GM23338 (cell line): ENCODE measurements at regions not wholly inside any gene's neighbourhood (a gene's known extent, or its start where the extent isn't known, plus 50 kb on each side); places are given as distances from the start of the nearest gene placed in this dataset.

Experiments
- ATAC-seq: fragments of 200-7000 bp; cut with Tn5 transposase; 3 replicates; pipeline ENCODE4 v1.9.1; 2020
- DNase-seq: peaks from one replicate; pipeline ENCODE4 v3.0.0-alpha.2; 2015; ENCODE audit warnings: low spot score
- H2AFZ ChIP-seq: fragments of 200-600 bp; sonication (generic); 2 replicates; pipeline ENCODE4 v1.8.0; 2016; ENCODE audit warnings: antibody characterized with exemption, mild to moderate bottlenecking, moderate library complexity
- H3F3A ChIP-seq: fragments of 200-600 bp; sonication (generic); replicated peaks from 2 replicates; pipeline ENCODE4 v1.8.0; 2017; ENCODE audit warnings: antibody characterized with exemption, mixed run types, low read depth
- H3K27ac ChIP-seq: fragments of 200-600 bp; sonication (generic); 2 replicates; pipeline ENCODE4 v1.6.1; 2016; ENCODE audit warnings: low read depth
- H3K27me3 ChIP-seq: fragments of 200-600 bp; sonication (generic); 2 replicates; pipeline ENCODE4 v1.8.0; 2016; ENCODE audit warnings: mild to moderate bottlenecking, mixed run types, moderate library complexity; ENCODE audit not compliant: insufficient read depth
- H3K36me3 ChIP-seq: fragments of 200-600 bp; sonication (generic); 2 replicates; pipeline ENCODE4 v1.8.0; 2016; ENCODE audit warnings: mild to moderate bottlenecking; ENCODE audit not compliant: insufficient read depth
- H3K4me1 ChIP-seq: fragments of 200-600 bp; sonication (generic); 2 replicates; pipeline ENCODE4 v1.8.0; 2016; ENCODE audit warnings: mild to moderate bottlenecking, moderate library complexity; ENCODE audit not compliant: insufficient read depth
- H3K4me2 ChIP-seq: fragments of 200-600 bp; sonication (generic); 2 replicates; pipeline ENCODE4 v1.7.1; 2017; ENCODE audit warnings: mixed run types
- H3K4me3 ChIP-seq: fragments of 200-600 bp; sonication (generic); 2 replicates; pipeline ENCODE4 v1.6.1; 2016; ENCODE audit warnings: mixed run types
- H3K79me2 ChIP-seq: fragments of 200-600 bp; sonication (generic); replicated peaks from 2 replicates; pipeline ENCODE4 v1.8.0; 2017; ENCODE audit warnings: mild to moderate bottlenecking; ENCODE audit not compliant: insufficient read depth
- H3K9me2 ChIP-seq: fragments of 200-600 bp; sonication (generic); 2 replicates; pipeline ENCODE4 v1.8.0; 2017; ENCODE audit not compliant: insufficient read depth
- H4K20me1 ChIP-seq: fragments of 200-600 bp; sonication (generic); replicated peaks from 2 replicates; pipeline ENCODE4 v1.8.0; 2017; ENCODE audit warnings: mild to moderate bottlenecking; ENCODE audit not compliant: insufficient read depth
- H3K27ac Mint-ChIP-seq: 2 replicates; pipeline ENCODE4 v1.8.0; 2020; ENCODE audit warnings: inconsistent platforms, mild to moderate bottlenecking, moderate library complexity, mixed read lengths
- H3K27me3 Mint-ChIP-seq: 3 replicates; pipeline ENCODE4 v1.8.0; 2022; ENCODE audit warnings: low read depth, mild to moderate bottlenecking, moderate library complexity, mixed read lengths, inconsistent platforms; ENCODE audit not compliant: insufficient read depth, poor library complexity
- H3K36me3 Mint-ChIP-seq: 3 replicates; pipeline ENCODE4 v1.8.0; 2021; ENCODE audit warnings: low read depth, mild to moderate bottlenecking, inconsistent platforms, moderate library complexity, mixed read lengths
- H3K4me1 Mint-ChIP-seq: 3 replicates; pipeline ENCODE4 v1.8.0; 2020; ENCODE audit warnings: mild to moderate bottlenecking, inconsistent platforms, mixed read lengths
- H3K4me3 Mint-ChIP-seq: 3 replicates; pipeline ENCODE4 v1.8.0; 2021; ENCODE audit warnings: moderate library complexity, mild to moderate bottlenecking, inconsistent platforms, mixed read lengths
- H3K9me3 Mint-ChIP-seq: 3 replicates; pipeline ENCODE4 v1.8.0; 2020; ENCODE audit warnings: moderate library complexity, mild to moderate bottlenecking, inconsistent platforms, mixed read lengths
- CREB1 ChIP-seq: fragments of 250-450 bp; sonication (Bioruptor Pico); IDR thresholded peaks from 2 replicates; pipeline ENCODE4 v1.5.0; 2020; ENCODE audit warnings: low read depth, mild to moderate bottlenecking, moderate library complexity
- EZH2 ChIP-seq: fragments of 200-600 bp; sonication (generic); IDR thresholded peaks from one replicate; pipeline ENCODE4 v1.8.0; 2017; ENCODE audit warnings: antibody characterized with exemption, mild to moderate bottlenecking, low read depth; ENCODE audit not compliant: unreplicated experiment
- EZH2phosphoT487 ChIP-seq: fragments of 200-600 bp; sonication (generic); IDR thresholded peaks from one replicate; pipeline ENCODE4 v1.8.1; 2018; ENCODE audit warnings: antibody characterized with exemption; ENCODE audit not compliant: unreplicated experiment
- JUNB ChIP-seq: IDR thresholded peaks from one replicate; pipeline ENCODE4 v1.6.1; 2016; ENCODE audit warnings: antibody characterized with exemption; ENCODE audit not compliant: unreplicated experiment
- NANOG ChIP-seq: IDR thresholded peaks from 2 replicates; pipeline ENCODE4 v1.6.1; 2016; ENCODE audit warnings: antibody characterized with exemption, borderline replicate concordance
- POLR2AphosphoS5 ChIP-seq: IDR thresholded peaks from 2 replicates; pipeline ENCODE4 v1.6.1; 2016; ENCODE audit warnings: antibody characterized with exemption, low read depth
- STAT1 ChIP-seq: IDR thresholded peaks from one replicate; pipeline ENCODE4 v1.6.1; 2016; ENCODE audit warnings: antibody characterized with exemption; ENCODE audit not compliant: unreplicated experiment
- ZNF114 ChIP-seq: fragments of 250-450 bp; sonication (Bioruptor Pico); IDR thresholded peaks from 2 replicates; pipeline ENCODE4 v1.5.0; 2020; ENCODE audit warnings: mild to moderate bottlenecking, moderate library complexity
- ZNF331 ChIP-seq: fragments of 250-450 bp; sonication (Bioruptor Pico); IDR thresholded peaks from 2 replicates; pipeline ENCODE4 v1.5.0; 2020; ENCODE audit warnings: low read depth, mild to moderate bottlenecking, moderate library complexity
- TF ChIP-seq, protein P1 (sequence below), 2 experiments: fragments of 200-600 bp in 1 of 2; sonication (generic) in 1 of 2; conservative IDR thresholded peaks; 2 replicates each; pipeline versions ENCODE4 v1.5.1 to v1.6.1; 2016 to 2017; ENCODE audit warnings: antibody characterized with exemption in 2 of 2, low read depth in 2 of 2, mild to moderate bottlenecking in 2 of 2, moderate library complexity in 1 of 2
- TF ChIP-seq, protein P2 (sequence below): IDR thresholded peaks from one replicate; pipeline ENCODE4 v1.6.1; 2018; ENCODE audit warnings: antibody characterized with exemption; ENCODE audit not compliant: unreplicated experiment
- TF ChIP-seq, protein P3 (sequence below): IDR thresholded peaks from 2 replicates; pipeline ENCODE4 v1.6.1; 2016; ENCODE audit warnings: antibody characterized with exemption
- TF ChIP-seq, protein P4 (sequence below): fragments of 250-450 bp; sonication (Bioruptor Pico); IDR thresholded peaks from 2 replicates; pipeline ENCODE4 v1.5.0; 2020; ENCODE audit warnings: mild to moderate bottlenecking, moderate library complexity

DNA sequence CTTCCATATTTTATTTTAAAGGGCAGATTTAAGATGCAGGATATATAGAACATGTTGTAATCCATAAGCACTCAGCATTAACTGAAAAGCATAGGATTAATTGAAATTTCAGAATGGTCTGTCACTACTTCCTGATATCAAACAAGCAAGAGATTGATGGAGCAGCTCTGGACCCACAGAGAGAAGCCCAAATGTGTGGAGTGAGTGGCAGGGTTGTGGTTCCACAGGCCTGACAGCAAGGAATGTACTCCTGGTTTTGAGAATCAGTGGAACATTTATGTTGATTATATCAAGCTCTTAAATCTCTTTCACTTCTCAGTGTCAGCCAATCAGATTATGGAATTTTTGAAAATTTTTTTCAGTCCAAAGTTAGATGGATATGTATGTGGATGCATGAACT is 267.6 kb upstream of the PRICKLE1 start:
- H3K27me3 ChIP-seq = no peaks in the 10 kb centered on the region
- H3K4me1 ChIP-seq = no peaks in the 10 kb centered on the region
- H3K4me1 Mint-ChIP-seq = no peaks in the 10 kb centered on the region
- no peaks in the 10 kb centered on the region for H4K20me1 ChIP-seq
- DNase-seq (no peak), ATAC-seq (no peak)
- H3K79me2 ChIP-seq = no peaks in the 10 kb centered on the region
- peaks cover 3% of the 10 kb centered on the region; the same call in 1 of the 2 replicates for H3K9me2 ChIP-seq
- H3K4me2 ChIP-seq = no peak overlapping the region
- H2AFZ ChIP-seq = no peak overlapping the region
- no peak overlapping the region for H3K4me3 ChIP-seq
- no peaks in the 10 kb centered on the region for H3K9me3 Mint-ChIP-seq
- H3K4me3 Mint-ChIP-seq = no peak overlapping the region
- H3K36me3 ChIP-seq = no peaks in the 10 kb centered on the region; the same call in 1 of the 2 replicates
- H3K27me3 Mint-ChIP-seq = no peaks in the 10 kb centered on the region
- H3F3A ChIP-seq = no peaks in the 10 kb centered on the region
- no peaks in the 10 kb centered on the region for H3K36me3 Mint-ChIP-seq
- H3K27ac ChIP-seq = no peak overlapping the region
- TF ChIP-seq ZNF331 (no peak), CREB1 (no peak), NANOG (no peak), JUNB (no peak), POLR2AphosphoS5 (no peak), EZH2phosphoT487 (no peak), ZNF114 (CRISPR knock-in tag) (no peak), STAT1 (no peak), EZH2 (no peak)
- TF ChIP-seq, protein P1, sequence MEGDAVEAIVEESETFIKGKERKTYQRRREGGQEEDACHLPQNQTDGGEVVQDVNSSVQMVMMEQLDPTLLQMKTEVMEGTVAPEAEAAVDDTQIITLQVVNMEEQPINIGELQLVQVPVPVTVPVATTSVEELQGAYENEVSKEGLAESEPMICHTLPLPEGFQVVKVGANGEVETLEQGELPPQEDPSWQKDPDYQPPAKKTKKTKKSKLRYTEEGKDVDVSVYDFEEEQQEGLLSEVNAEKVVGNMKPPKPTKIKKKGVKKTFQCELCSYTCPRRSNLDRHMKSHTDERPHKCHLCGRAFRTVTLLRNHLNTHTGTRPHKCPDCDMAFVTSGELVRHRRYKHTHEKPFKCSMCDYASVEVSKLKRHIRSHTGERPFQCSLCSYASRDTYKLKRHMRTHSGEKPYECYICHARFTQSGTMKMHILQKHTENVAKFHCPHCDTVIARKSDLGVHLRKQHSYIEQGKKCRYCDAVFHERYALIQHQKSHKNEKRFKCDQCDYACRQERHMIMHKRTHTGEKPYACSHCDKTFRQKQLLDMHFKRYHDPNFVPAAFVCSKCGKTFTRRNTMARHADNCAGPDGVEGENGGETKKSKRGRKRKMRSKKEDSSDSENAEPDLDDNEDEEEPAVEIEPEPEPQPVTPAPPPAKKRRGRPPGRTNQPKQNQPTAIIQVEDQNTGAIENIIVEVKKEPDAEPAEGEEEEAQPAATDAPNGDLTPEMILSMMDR (conservative IDR thresholded peaks at IDR 0.05; ENCODE audit: low read depth in 2 of 2) = no peak
- TF ChIP-seq, protein P2, sequence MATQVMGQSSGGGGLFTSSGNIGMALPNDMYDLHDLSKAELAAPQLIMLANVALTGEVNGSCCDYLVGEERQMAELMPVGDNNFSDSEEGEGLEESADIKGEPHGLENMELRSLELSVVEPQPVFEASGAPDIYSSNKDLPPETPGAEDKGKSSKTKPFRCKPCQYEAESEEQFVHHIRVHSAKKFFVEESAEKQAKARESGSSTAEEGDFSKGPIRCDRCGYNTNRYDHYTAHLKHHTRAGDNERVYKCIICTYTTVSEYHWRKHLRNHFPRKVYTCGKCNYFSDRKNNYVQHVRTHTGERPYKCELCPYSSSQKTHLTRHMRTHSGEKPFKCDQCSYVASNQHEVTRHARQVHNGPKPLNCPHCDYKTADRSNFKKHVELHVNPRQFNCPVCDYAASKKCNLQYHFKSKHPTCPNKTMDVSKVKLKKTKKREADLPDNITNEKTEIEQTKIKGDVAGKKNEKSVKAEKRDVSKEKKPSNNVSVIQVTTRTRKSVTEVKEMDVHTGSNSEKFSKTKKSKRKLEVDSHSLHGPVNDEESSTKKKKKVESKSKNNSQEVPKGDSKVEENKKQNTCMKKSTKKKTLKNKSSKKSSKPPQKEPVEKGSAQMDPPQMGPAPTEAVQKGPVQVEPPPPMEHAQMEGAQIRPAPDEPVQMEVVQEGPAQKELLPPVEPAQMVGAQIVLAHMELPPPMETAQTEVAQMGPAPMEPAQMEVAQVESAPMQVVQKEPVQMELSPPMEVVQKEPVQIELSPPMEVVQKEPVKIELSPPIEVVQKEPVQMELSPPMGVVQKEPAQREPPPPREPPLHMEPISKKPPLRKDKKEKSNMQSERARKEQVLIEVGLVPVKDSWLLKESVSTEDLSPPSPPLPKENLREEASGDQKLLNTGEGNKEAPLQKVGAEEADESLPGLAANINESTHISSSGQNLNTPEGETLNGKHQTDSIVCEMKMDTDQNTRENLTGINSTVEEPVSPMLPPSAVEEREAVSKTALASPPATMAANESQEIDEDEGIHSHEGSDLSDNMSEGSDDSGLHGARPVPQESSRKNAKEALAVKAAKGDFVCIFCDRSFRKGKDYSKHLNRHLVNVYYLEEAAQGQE = no peak
- TF ChIP-seq, protein P3, sequence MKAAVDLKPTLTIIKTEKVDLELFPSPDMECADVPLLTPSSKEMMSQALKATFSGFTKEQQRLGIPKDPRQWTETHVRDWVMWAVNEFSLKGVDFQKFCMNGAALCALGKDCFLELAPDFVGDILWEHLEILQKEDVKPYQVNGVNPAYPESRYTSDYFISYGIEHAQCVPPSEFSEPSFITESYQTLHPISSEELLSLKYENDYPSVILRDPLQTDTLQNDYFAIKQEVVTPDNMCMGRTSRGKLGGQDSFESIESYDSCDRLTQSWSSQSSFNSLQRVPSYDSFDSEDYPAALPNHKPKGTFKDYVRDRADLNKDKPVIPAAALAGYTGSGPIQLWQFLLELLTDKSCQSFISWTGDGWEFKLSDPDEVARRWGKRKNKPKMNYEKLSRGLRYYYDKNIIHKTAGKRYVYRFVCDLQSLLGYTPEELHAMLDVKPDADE = no peak
- TF ChIP-seq, protein P4, sequence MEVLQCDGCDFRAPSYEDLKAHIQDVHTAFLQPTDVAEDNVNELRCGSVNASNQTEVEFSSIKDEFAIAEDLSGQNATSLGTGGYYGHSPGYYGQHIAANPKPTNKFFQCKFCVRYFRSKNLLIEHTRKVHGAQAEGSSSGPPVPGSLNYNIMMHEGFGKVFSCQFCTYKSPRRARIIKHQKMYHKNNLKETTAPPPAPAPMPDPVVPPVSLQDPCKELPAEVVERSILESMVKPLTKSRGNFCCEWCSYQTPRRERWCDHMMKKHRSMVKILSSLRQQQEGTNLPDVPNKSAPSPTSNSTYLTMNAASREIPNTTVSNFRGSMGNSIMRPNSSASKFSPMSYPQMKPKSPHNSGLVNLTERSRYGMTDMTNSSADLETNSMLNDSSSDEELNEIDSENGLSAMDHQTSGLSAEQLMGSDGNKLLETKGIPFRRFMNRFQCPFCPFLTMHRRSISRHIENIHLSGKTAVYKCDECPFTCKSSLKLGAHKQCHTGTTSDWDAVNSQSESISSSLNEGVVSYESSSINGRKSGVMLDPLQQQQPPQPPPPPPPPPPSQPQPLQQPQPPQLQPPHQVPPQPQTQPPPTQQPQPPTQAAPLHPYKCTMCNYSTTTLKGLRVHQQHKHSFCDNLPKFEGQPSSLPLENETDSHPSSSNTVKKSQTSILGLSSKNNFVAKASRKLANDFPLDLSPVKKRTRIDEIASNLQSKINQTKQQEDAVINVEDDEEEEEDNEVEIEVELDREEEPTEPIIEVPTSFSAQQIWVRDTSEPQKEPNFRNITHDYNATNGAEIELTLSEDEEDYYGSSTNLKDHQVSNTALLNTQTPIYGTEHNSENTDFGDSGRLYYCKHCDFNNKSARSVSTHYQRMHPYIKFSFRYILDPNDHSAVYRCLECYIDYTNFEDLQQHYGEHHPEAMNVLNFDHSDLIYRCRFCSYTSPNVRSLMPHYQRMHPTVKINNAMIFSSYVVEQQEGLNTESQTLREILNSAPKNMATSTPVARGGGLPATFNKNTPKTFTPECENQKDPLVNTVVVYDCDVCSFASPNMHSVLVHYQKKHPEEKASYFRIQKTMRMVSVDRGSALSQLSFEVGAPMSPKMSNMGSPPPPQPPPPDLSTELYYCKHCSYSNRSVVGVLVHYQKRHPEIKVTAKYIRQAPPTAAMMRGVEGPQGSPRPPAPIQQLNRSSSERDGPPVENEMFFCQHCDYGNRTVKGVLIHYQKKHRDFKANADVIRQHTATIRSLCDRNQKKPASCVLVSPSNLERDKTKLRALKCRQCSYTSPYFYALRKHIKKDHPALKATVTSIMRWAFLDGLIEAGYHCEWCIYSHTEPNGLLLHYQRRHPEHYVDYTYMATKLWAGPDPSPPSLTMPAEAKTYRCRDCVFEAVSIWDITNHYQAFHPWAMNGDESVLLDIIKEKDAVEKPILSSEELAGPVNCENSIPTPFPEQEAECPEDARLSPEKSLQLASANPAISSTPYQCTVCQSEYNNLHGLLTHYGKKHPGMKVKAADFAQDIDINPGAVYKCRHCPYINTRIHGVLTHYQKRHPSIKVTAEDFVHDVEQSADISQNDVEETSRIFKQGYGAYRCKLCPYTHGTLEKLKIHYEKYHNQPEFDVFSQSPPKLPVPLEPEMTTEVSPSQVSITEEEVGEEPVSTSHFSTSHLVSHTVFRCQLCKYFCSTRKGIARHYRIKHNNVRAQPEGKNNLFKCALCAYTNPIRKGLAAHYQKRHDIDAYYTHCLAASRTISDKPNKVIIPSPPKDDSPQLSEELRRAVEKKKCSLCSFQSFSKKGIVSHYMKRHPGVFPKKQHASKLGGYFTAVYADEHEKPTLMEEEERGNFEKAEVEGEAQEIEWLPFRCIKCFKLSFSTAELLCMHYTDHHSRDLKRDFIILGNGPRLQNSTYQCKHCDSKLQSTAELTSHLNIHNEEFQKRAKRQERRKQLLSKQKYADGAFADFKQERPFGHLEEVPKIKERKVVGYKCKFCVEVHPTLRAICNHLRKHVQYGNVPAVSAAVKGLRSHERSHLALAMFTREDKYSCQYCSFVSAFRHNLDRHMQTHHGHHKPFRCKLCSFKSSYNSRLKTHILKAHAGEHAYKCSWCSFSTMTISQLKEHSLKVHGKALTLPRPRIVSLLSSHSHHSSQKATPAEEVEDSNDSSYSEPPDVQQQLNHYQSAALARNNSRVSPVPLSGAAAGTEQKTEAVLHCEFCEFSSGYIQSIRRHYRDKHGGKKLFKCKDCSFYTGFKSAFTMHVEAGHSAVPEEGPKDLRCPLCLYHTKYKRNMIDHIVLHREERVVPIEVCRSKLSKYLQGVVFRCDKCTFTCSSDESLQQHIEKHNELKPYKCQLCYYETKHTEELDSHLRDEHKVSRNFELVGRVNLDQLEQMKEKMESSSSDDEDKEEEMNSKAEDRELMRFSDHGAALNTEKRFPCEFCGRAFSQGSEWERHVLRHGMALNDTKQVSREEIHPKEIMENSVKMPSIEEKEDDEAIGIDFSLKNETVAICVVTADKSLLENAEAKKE (CRISPR knock-in tag) = no peak
- H3K27ac Mint-ChIP-seq = no peak overlapping the region
